ENCODE measurements at regions not wholly inside any gene's neighbourhood (a gene's known extent, or its start where the extent isn't known, plus 50 kb on each side); places are given as distances from the start of the nearest gene placed in this dataset.

- H3T11ph ChIP-seq (ENCODE audit: low read length) = no peak overlapping the region
- H2AFZ ChIP-seq (ENCODE audit: low read length) = no peak overlapping the region
- no peaks in the 10 kb centered on the region for H3K9me3 Mint-ChIP-seq
- no peak overlapping the region for H4K8ac ChIP-seq (replicated peaks; ENCODE audit: insufficient read length, low read depth, low read length)
- H3K18ac ChIP-seq (ENCODE audit: insufficient read length, low read depth, low read length) = no peak overlapping the region
- H3K4me3 Mint-ChIP-seq = no peak overlapping the region
- H2BK15ac ChIP-seq (ENCODE audit: low read depth, low read length) = no peak overlapping the region
- H3K4me1 ChIP-seq (ENCODE audit: insufficient read depth, low read length) = no peaks in the 10 kb centered on the region
- H4K5ac ChIP-seq (ENCODE audit: insufficient read length, low read depth, low read length) = no peak overlapping the region
- no peak overlapping the region for H3K27ac Mint-ChIP-seq
- H4K91ac ChIP-seq (ENCODE audit: insufficient read length, low read depth, low read length) = no peak overlapping the region
- H2AK5ac ChIP-seq (ENCODE audit: insufficient read length, low read length) = no peak overlapping the region
- no peaks in the 10 kb centered on the region for H3K27me3 ChIP-seq (ENCODE audit: insufficient read depth, low read length)
- no peak for DNase-seq
- no peaks in the 10 kb centered on the region for H3K79me1 ChIP-seq (ENCODE audit: insufficient read depth, low read depth, low read length, poor library complexity, severe bottlenecking)
- H3K14ac ChIP-seq (ENCODE audit: insufficient read depth, low read length) = no peak overlapping the region
- no peaks in the 10 kb centered on the region for H3K36me3 Mint-ChIP-seq (ENCODE audit: insufficient read depth in 1 of 3, low read depth in 3 of 3)
- no peaks in the 10 kb centered on the region for H3K79me2 ChIP-seq (ENCODE audit: insufficient read depth, low read length)
- no peaks in the 10 kb centered on the region for H3K27me3 Mint-ChIP-seq (ENCODE audit: low read depth)
- WGBS (ENCODE audit: extremely low coverage, insufficient read length, low lambda C conversion rate) = no CpG with 5 or more reads among the region's 4 CpGs
- peaks cover 5 to 7% of the 10 kb centered on the region in 2 experiments; a peak in 3 of 4 replicates for H3K4me1 Mint-ChIP-seq
- H3K9me3 ChIP-seq (ENCODE audit: control insufficient read depth, low read depth, low read length) = no peaks in the 10 kb centered on the region
- H3K56ac ChIP-seq (ENCODE audit: insufficient read length, low read depth, low read length) = no peak overlapping the region
- no peak overlapping the region for H2BK20ac ChIP-seq (ENCODE audit: low read depth, low read length, poor library complexity, severe bottlenecking)
- no peak overlapping the region for H3K23ac ChIP-seq (ENCODE audit: insufficient read length, low read depth, low read length)
- no peak overlapping the region for H2BK5ac ChIP-seq (ENCODE audit: insufficient read length, low read length)
- no peak overlapping the region for H3K4me2 ChIP-seq (ENCODE audit: insufficient read depth, insufficient read length, low read length)
- no peaks in the 10 kb centered on the region for H3K23me2 ChIP-seq (ENCODE audit: insufficient read length, low read depth, low read length, poor library complexity, severe bottlenecking)
- no peak overlapping the region for H3K4ac ChIP-seq (ENCODE audit: low read depth, low read length)
- H2BK120ac ChIP-seq (ENCODE audit: low read depth, low read length, poor library complexity, severe bottlenecking) = no peak overlapping the region
- H3K27ac ChIP-seq (ENCODE audit: insufficient read length, low read depth, low read length) = no peak overlapping the region
- no peak overlapping the region for H3K9ac ChIP-seq (ENCODE audit: extremely low read depth, insufficient read length, low read length)
- no peak for TF ChIP-seq CTCF (conservative IDR thresholded peaks at IDR 0.05)
- no peaks in the 10 kb centered on the region for H4K20me1 ChIP-seq (ENCODE audit: control insufficient read depth, insufficient read depth, insufficient read length)
- no peak overlapping the region for H2BK12ac ChIP-seq (ENCODE audit: insufficient read length, low read depth, low read length)
Observed at GRCh38 chr4:84164201-84164600, 334.9 kb downstream of the NKX6-1 start.
